ENCODE measurements at regions not wholly inside any gene's neighbourhood (a gene's known extent, or its start where the extent isn't known, plus 50 kb on each side); places are given as distances from the start of the nearest gene placed in this dataset.

- DNase-seq (ENCODE audit: low spot score): no peak
- Histone ChIP-seq H3K9me3 (ENCODE audit: low read length) (no peaks in the 10 kb centered on the region), H3K4me3 (ENCODE audit: low read depth, low read length, poor library complexity, severe bottlenecking) (no peak overlapping the region), H3K36me3 (ENCODE audit: insufficient read depth, low read length) (no peaks in the 10 kb centered on the region), H2AFZ (ENCODE audit: low read length) (no peak overlapping the region), H3K79me2 (ENCODE audit: insufficient read depth, low read depth, low read length) (no peaks in the 10 kb centered on the region), H3K27ac (ENCODE audit: low read depth, low read length, poor library complexity, severe bottlenecking) (no peak overlapping the region), H3K4me2 (ENCODE audit: low read length) (no peak overlapping the region), H4K20me1 (ENCODE audit: insufficient read depth, low read length) (no peaks in the 10 kb centered on the region), H3K4me1 (ENCODE audit: insufficient read depth, low read length, poor library complexity, severe bottlenecking) (no peaks in the 10 kb centered on the region), H3K9me2 (ENCODE audit: insufficient read depth, low read length) (no peaks in the 10 kb centered on the region)
- intact Hi-C loops (cut with micrococcal nuclease; ENCODE audit: unreplicated experiment): no loop called here
- TF ChIP-seq, protein P1, sequence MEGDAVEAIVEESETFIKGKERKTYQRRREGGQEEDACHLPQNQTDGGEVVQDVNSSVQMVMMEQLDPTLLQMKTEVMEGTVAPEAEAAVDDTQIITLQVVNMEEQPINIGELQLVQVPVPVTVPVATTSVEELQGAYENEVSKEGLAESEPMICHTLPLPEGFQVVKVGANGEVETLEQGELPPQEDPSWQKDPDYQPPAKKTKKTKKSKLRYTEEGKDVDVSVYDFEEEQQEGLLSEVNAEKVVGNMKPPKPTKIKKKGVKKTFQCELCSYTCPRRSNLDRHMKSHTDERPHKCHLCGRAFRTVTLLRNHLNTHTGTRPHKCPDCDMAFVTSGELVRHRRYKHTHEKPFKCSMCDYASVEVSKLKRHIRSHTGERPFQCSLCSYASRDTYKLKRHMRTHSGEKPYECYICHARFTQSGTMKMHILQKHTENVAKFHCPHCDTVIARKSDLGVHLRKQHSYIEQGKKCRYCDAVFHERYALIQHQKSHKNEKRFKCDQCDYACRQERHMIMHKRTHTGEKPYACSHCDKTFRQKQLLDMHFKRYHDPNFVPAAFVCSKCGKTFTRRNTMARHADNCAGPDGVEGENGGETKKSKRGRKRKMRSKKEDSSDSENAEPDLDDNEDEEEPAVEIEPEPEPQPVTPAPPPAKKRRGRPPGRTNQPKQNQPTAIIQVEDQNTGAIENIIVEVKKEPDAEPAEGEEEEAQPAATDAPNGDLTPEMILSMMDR (conservative IDR thresholded peaks at IDR 0.05; ENCODE audit: low read length): no peak
- no peak for TF ChIP-seq EZH2phosphoT487 (IDR thresholded peaks at IDR 0.05; ENCODE audit: borderline replicate concordance, low read depth, low read length)
- POLR2A ChIA-PET: interaction anchor here (0.6 kb wide), 1 partner anchor 827 kb away, joined by 3 read pairs; no protein-coding TSS in a partner anchor
- BruUV-seq (replicated peaks): no TSS peak
- CTCF ChIA-PET (ENCODE audit: unreplicated experiment): no interaction called here
These were observed 760.6 kb downstream of the EDEM1 start for GRCh38 chr3:5948084-5948483.

DNA sequence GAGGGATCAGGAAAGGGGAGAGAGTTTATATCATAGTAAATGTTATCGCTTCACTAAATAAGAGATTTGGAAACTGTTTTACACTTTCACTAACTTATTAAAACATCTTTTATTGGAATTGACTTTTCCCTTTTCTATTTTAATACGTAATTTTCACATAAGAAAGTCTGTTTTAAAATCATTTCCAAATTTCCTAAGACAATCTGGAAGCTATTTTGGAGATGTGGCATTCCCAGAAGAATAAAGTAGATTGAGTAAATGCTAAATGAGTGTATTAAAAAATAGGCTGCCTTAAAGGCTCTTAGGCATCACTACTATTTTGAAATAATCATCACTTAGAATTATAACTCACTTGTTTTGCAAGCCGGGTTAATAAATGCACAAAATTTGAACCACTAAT is 763.5 kb downstream of the EDEM1 start:
- Histone ChIP-seq H3K9me3 (ENCODE audit: low read length) (no peaks in the 10 kb centered on the region), H2AFZ (ENCODE audit: low read length) (no peak overlapping the region), H3K4me3 (ENCODE audit: low read depth, low read length, poor library complexity, severe bottlenecking) (no peak overlapping the region), H3K4me2 (ENCODE audit: low read length) (no peak overlapping the region), H3K27ac (ENCODE audit: low read depth, low read length, poor library complexity, severe bottlenecking) (no peak overlapping the region), H3K79me2 (ENCODE audit: insufficient read depth, low read depth, low read length) (no peaks in the 10 kb centered on the region), H3K36me3 (ENCODE audit: insufficient read depth, low read length) (no peaks in the 10 kb centered on the region), H3K9me2 (ENCODE audit: insufficient read depth, low read length) (no peaks in the 10 kb centered on the region), H4K20me1 (ENCODE audit: insufficient read depth, low read length) (no peaks in the 10 kb centered on the region), H3K4me1 (ENCODE audit: insufficient read depth, low read length, poor library complexity, severe bottlenecking) (no peaks in the 10 kb centered on the region)
- ChIA-PET POLR2A (no interaction called here), CTCF (ENCODE audit: unreplicated experiment) (no interaction called here)
- intact Hi-C loops (cut with micrococcal nuclease; ENCODE audit: unreplicated experiment): no loop called here
- no peak for DNase-seq (ENCODE audit: low spot score)
- BruUV-seq (replicated peaks): no TSS peak
- TF ChIP-seq EZH2phosphoT487 (IDR thresholded peaks at IDR 0.05; ENCODE audit: borderline replicate concordance, low read depth, low read length): no peak
- TF ChIP-seq, protein P1 (conservative IDR thresholded peaks at IDR 0.05; ENCODE audit: low read length): no peak

DNA sequence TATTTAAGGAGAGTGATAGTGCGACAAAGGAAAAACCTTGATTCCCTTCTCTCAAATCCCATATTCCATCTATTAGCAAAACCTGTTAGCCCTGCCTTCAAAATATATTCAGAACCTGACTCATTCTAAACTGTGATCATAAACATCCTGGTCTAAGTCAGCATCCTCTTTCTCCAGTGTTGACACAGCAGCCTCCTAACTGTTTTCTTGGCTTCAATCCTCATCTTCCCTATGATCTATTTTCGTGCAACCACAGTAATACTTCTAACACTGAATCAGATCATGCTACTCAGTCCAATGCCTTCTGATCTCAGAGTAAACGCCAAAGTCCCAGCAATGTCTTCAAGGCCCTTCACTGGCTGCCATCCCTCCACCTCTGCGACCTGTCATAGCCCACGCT is 785.1 kb downstream of the EDEM1 start:
- Histone ChIP-seq H3K36me3 (ENCODE audit: insufficient read depth, low read length) (no peaks in the 10 kb centered on the region), H3K27ac (ENCODE audit: low read depth, low read length, poor library complexity, severe bottlenecking) (no peak overlapping the region), H3K79me2 (ENCODE audit: insufficient read depth, low read depth, low read length) (no peaks in the 10 kb centered on the region), H3K4me2 (ENCODE audit: low read length) (no peak overlapping the region), H4K20me1 (ENCODE audit: insufficient read depth, low read length) (no peaks in the 10 kb centered on the region), H3K9me2 (ENCODE audit: insufficient read depth, low read length) (no peaks in the 10 kb centered on the region), H3K9me3 (ENCODE audit: low read length) (no peaks in the 10 kb centered on the region), H3K4me3 (ENCODE audit: low read depth, low read length, poor library complexity, severe bottlenecking) (no peak overlapping the region), H2AFZ (ENCODE audit: low read length) (no peak overlapping the region), H3K4me1 (ENCODE audit: insufficient read depth, low read length, poor library complexity, severe bottlenecking) (no peaks in the 10 kb centered on the region)
- no peak for DNase-seq (ENCODE audit: low spot score)
- intact Hi-C loops (cut with micrococcal nuclease; ENCODE audit: unreplicated experiment): no loop called here
- ChIA-PET POLR2A (no interaction called here), CTCF (ENCODE audit: unreplicated experiment) (no interaction called here)
- no TSS peak for BruUV-seq (replicated peaks)
- TF ChIP-seq, protein P1 (conservative IDR thresholded peaks at IDR 0.05; ENCODE audit: low read length): no peak
- TF ChIP-seq EZH2phosphoT487 (IDR thresholded peaks at IDR 0.05; ENCODE audit: borderline replicate concordance, low read depth, low read length): no peak

Data from OCI-LY7 (cell line).